GM18520 (cell line): ENCODE measurements at regions not wholly inside any gene's neighbourhood (a gene's known extent, or its start where the extent isn't known, plus 50 kb on each side); places are given as distances from the start of the nearest gene placed in this dataset.
A peak's percentile ranks its signal among the peaks of the same experiment; 100 is the strongest.

Experiments used
- ATAC-seq: cut with Tn5 transposase; IDR thresholded peaks from one replicate; pipeline ENCODE4 v1.9.1; 2021; ENCODE audit not compliant: unreplicated experiment

- ATAC-seq: peak; percentile 91
These were observed 109.6 kb upstream of the BACH2 start for GRCh38 chr6:90406142-90406794.

GRCh38 chr6:90403489-90404381, 107.1 kb upstream of the BACH2 start:
- no peak for ATAC-seq

GRCh38 chr6:90402831-90403192, 106.2 kb upstream of the BACH2 start:
- no peak for ATAC-seq

GRCh38 chr6:90401933-90402830, 105.5 kb upstream of the BACH2 start:
- ATAC-seq: no peak

DNA sequence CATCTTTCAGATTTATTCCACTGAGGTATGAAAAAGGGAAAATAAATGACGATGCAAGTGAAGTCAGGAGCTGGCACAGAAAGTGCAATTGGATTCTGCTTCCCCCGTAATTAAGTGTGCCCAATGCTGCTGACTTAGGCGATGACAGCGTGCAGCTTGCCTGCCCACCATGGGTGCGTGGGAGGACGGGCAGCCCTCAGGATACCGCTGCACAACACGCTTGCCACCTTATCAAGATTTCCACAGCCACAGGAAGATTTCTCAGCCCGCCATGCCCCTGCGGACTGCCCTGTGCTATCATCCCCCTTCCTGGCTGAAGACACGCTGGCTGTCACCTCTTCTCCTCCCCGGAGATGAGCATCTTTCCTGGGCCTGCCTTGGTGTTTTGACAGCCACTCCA, 103.3 kb upstream of the BACH2 start:
- ATAC-seq: no peak

GRCh38 chr6:90397929-90398674, 101.5 kb upstream of the BACH2 start:
- ATAC-seq: peak; percentile 88

DNA sequence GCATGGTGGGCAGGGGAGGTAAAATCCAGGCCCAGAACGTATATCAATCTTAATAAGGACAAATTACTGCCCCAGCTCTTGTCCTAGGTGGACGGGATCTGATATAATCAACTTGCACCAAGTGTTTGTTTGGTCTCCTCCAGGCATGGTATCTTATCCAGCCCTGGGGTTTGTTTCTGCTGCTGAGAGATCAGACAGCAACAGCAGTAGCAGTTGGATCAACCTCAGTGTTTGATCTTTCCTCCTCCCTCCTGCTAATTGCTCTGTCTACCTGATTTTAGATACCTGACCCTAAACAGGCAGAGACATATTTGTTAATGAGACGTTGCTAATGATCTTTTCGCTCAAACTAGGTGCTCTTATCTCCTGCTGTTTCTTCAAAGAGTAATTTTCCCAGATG, 100.4 kb upstream of the BACH2 start:
- ATAC-seq: no peak

GRCh38 chr6:90393232-90393884, 96.7 kb upstream of the BACH2 start:
- no peak for ATAC-seq

- ATAC-seq: no peak
These were observed 93.7 kb upstream of the BACH2 start for GRCh38 chr6:90390379-90390778.

DNA sequence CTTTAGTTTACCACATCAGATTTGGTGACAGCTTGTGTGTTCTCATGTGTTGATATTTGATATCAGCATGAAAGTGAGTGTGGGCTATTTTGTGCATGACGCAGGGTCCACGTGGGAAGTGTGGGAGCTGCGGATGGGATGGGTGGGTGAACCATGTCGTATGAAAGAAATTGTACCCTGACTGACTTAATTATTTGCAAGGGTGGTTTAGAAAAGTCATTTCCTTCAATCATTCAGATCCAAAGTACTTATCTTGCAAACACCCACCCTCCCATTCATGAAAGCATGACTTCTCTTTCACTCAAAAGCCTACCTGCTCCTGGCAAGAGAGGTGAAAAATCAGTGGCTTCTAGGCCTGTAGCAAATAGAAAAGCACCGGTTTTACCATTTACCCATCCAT, 91.8 kb upstream of the BACH2 start:
- no peak for ATAC-seq

- ATAC-seq: no peak
These were observed 91.2 kb upstream of the BACH2 start for GRCh38 chr6:90387826-90388225.

- ATAC-seq: no peak
These were observed 90.7 kb upstream of the BACH2 start for GRCh38 chr6:90387383-90387775.

GRCh38 chr6:90386399-90387382, 90.0 kb upstream of the BACH2 start:
- ATAC-seq: no peak

- ATAC-seq: no peak
These were observed 89.2 kb upstream of the BACH2 start for GRCh38 chr6:90385759-90386313.

GRCh38 chr6:90384720-90385119, 88.1 kb upstream of the BACH2 start:
- ATAC-seq: no peak

GRCh38 chr6:90383196-90383822, 86.7 kb upstream of the BACH2 start:
- ATAC-seq: peak; percentile 95

GRCh38 chr6:90382760-90383159, 86.1 kb upstream of the BACH2 start:
- ATAC-seq: no peak

DNA sequence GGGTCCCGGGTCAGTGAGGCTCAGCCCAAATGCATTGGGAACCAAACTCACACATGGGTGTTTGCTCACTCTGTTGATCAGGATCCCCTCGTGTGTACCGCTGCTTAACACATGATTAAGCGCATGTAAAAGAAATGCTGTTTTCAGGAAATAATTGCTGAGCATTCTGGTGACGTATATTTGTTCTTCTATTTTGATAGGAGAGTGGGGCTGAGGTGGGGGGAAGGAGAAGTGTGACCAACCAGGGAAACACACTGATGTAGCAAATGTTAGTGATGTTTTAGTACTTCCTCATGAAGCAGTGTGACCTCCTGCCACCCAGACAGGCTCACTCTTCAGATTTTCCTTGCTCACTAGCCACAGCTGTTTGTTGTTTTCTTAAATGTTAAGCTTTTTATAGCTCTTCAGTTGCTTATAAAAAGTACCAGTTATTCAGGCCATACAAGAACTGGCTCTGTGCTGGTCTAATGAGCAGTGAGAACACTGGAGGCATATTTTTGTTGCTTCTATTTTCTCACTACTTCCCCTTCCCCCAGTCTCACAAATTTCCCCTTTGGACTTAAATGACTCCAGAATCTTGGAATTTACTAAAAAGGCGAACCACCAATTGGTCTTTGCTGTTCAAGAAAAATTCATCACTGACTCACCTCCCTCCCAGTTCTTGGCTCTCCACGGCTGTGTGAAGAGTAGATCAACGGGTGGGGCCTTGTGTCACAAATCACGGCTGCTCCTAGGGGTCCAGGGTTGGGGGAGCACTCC, 79.2 kb upstream of the BACH2 start:
- no peak for ATAC-seq
